ENCODE measurements at regions not wholly inside any gene's neighbourhood (a gene's known extent, or its start where the extent isn't known, plus 50 kb on each side); places are given as distances from the start of the nearest gene placed in this dataset.

DNA sequence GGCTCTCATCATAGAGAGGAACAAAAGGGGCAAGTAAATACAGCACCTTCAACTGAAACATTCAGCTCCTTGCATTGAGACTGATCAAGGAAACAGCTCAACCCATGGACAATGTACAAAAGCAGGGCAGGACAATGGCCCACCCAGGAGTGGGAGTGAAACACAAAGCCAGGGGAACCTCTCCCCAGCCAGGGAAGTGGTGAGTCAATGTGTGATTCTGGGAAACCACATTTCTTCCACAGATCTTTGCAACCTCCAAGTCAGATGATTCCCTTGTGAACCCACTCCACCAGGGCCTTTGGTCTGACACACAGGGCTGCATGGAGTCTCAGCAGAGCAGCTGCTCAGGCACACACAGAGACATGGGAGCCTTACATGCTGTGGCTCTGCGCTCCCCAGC is 294.5 kb downstream of the NR4A2 start:
- Mint-ChIP-seq H3K27ac (no peak overlapping the region), H3K36me3 (no peaks in the 10 kb centered on the region), H3K4me1 (no peaks in the 10 kb centered on the region), H3K4me3 (no peak overlapping the region), H3K9me3 (peaks cover 4 to 6% of the 10 kb centered on the region in 2 donors), H3K27me3 (ENCODE audit: low read depth in 2 of 2) (no peaks in the 10 kb centered on the region)
- TF ChIP-seq, protein P1, sequence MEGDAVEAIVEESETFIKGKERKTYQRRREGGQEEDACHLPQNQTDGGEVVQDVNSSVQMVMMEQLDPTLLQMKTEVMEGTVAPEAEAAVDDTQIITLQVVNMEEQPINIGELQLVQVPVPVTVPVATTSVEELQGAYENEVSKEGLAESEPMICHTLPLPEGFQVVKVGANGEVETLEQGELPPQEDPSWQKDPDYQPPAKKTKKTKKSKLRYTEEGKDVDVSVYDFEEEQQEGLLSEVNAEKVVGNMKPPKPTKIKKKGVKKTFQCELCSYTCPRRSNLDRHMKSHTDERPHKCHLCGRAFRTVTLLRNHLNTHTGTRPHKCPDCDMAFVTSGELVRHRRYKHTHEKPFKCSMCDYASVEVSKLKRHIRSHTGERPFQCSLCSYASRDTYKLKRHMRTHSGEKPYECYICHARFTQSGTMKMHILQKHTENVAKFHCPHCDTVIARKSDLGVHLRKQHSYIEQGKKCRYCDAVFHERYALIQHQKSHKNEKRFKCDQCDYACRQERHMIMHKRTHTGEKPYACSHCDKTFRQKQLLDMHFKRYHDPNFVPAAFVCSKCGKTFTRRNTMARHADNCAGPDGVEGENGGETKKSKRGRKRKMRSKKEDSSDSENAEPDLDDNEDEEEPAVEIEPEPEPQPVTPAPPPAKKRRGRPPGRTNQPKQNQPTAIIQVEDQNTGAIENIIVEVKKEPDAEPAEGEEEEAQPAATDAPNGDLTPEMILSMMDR (IDR thresholded peaks at IDR 0.05), result no peak
- H3K9me3 ChIP-seq (ENCODE audit: control insufficient read depth, insufficient read depth, low read length), result no peaks in the 10 kb centered on the region
- no peaks in the 10 kb centered on the region for H3K4me1 ChIP-seq (ENCODE audit: control insufficient read depth, insufficient read depth, low read length)
- H3K4me3 ChIP-seq (ENCODE audit: low read length), result no peak overlapping the region
- intact Hi-C loops (cut with micrococcal nuclease), result no loop called here
- WGBS (ENCODE audit: insufficient coverage), result 81% methylated on average over 1 of the region's 1 CpG
- no peak for ATAC-seq
- H3K36me3 ChIP-seq (ENCODE audit: control insufficient read depth, insufficient read depth, low read length), result no peaks in the 10 kb centered on the region
- H3K27ac ChIP-seq (ENCODE audit: low read length), result no peak overlapping the region
- H3K27me3 ChIP-seq (ENCODE audit: control insufficient read depth, insufficient read depth, low read length), result no peaks in the 10 kb centered on the region
- DNase-seq, result no peak

DNA sequence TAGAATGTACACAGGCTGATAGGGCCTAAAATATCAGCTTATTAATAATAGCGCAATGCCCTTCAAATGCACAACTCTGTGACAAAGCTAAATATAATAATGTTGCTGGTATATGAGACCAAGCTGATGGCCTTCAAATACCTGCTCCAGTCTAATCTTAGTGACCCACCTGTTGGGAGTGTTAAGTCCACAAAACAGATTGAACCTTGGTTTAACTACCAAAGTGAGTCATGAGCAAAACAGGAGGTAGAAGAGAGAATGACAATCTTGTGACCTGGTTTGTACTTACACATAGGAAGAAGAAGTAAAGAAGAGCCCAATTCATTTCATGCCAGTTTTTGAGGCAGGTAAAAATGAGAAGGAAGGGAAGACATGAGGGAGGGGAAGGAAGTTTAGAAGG is 295.0 kb downstream of the NR4A2 start:
- TF ChIP-seq, protein P1 (IDR thresholded peaks at IDR 0.05), result no peak
- H3K36me3 Mint-ChIP-seq, result no peaks in the 10 kb centered on the region
- H3K27ac Mint-ChIP-seq, result no peak overlapping the region
- intact Hi-C loops (cut with micrococcal nuclease), result no loop called here
- no peaks in the 10 kb centered on the region for H3K4me1 Mint-ChIP-seq
- Histone ChIP-seq H3K27ac (ENCODE audit: low read length) (no peak overlapping the region), H3K4me1 (ENCODE audit: control insufficient read depth, insufficient read depth, low read length) (no peaks in the 10 kb centered on the region), H3K4me3 (ENCODE audit: low read length) (no peak overlapping the region), H3K36me3 (ENCODE audit: control insufficient read depth, insufficient read depth, low read length) (no peaks in the 10 kb centered on the region), H3K27me3 (ENCODE audit: control insufficient read depth, insufficient read depth, low read length) (no peaks in the 10 kb centered on the region), H3K9me3 (ENCODE audit: control insufficient read depth, insufficient read depth, low read length) (no peaks in the 10 kb centered on the region)
- no peaks in the 10 kb centered on the region for H3K27me3 Mint-ChIP-seq (ENCODE audit: low read depth in 2 of 2)
- DNase-seq (no peak), ATAC-seq (no peak)
- no peak overlapping the region for H3K4me3 Mint-ChIP-seq
- peaks cover 4 to 6% of the 10 kb centered on the region in 2 donors for H3K9me3 Mint-ChIP-seq
- WGBS (ENCODE audit: insufficient coverage), result 100% methylated on average over 1 of the region's 1 CpG

DNA sequence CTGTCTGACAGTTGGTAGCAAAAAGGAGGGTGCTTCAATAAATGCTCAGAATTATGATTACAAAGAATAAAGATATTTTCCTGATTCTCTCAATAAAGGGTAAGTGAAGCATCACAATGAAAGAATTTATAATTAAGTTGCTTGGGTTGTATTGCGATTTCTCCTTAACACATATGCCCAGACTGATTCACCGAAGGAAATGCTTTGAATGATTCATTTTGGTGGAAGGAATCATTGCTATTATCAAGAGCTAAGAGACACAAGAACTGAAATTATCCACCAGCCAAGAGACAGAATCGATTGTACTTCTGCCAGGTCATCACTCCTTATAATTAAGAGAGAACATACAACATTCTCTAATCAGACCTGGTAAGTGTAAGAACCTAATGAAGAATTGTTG is 301.4 kb downstream of the NR4A2 start:
- Mint-ChIP-seq H3K4me3 (no peak overlapping the region), H3K4me1 (no peaks in the 10 kb centered on the region), H3K27ac (no peak overlapping the region), H3K9me3 (no peaks in the 10 kb centered on the region), H3K36me3 (no peaks in the 10 kb centered on the region), H3K27me3 (ENCODE audit: low read depth in 2 of 2) (no peaks in the 10 kb centered on the region)
- H3K27me3 ChIP-seq (ENCODE audit: control insufficient read depth, insufficient read depth, low read length), result no peaks in the 10 kb centered on the region
- DNase-seq (no peak), ATAC-seq (no peak)
- no peaks in the 10 kb centered on the region for H3K4me1 ChIP-seq (ENCODE audit: control insufficient read depth, insufficient read depth, low read length)
- H3K27ac ChIP-seq (ENCODE audit: low read length), result no peak overlapping the region
- no peak overlapping the region for H3K4me3 ChIP-seq (ENCODE audit: low read length)
- TF ChIP-seq, protein P1 (IDR thresholded peaks at IDR 0.05), result no peak
- intact Hi-C loops (cut with micrococcal nuclease), result no loop called here
- no CpG with 5 or more reads among the region's 3 CpGs for WGBS (ENCODE audit: insufficient coverage)
- H3K36me3 ChIP-seq (ENCODE audit: control insufficient read depth, insufficient read depth, low read length), result no peaks in the 10 kb centered on the region
- no peaks in the 10 kb centered on the region for H3K9me3 ChIP-seq (ENCODE audit: control insufficient read depth, insufficient read depth, low read length)

DNA sequence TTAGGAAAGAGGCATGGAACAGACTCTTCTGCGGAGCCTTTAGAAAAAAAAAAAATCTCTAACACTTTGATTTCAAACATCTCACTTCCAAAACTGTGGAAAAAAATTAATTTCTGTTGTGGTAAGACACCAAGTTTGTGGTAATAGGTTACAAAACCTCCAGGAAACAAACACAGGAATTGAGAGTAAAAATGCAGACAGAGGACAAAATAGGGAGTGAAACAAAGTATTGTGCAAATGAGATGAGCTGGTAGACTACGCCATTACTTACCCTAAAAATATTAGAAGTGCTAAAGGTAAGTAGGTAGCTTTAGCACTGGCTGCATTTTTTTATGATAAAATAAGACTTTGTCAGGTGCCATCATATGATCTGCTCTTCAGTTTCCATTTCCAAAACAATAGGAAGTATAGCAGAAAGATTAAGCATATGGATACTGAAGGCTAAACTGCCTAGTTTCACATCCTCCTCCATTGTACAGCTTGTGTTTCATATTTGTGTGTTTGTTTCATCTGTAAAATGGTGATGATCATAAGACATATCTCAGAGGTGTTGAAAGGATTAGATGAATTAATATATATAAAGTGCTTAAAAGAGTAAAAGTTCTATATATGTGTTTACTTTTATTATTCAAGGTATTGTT is 309.2 kb downstream of the NR4A2 start:
- TF ChIP-seq, protein P1 (IDR thresholded peaks at IDR 0.05), result no peak
- WGBS (ENCODE audit: insufficient coverage), result no CpG with 5 or more reads among the region's 2 CpGs
- DNase-seq, result no peak
- no peaks in the 10 kb centered on the region for H3K27me3 ChIP-seq (ENCODE audit: control insufficient read depth, insufficient read depth, low read length)
- no peak overlapping the region for H3K4me3 Mint-ChIP-seq
- H3K27me3 Mint-ChIP-seq (ENCODE audit: low read depth in 2 of 2), result no peaks in the 10 kb centered on the region
- no peaks in the 10 kb centered on the region for H3K4me1 Mint-ChIP-seq
- H3K9me3 Mint-ChIP-seq, result peaks cover 0 to 2% of the 10 kb centered on the region in 2 donors
- intact Hi-C loops (cut with micrococcal nuclease), result no loop called here
- no peaks in the 10 kb centered on the region for H3K36me3 Mint-ChIP-seq
- H3K4me1 ChIP-seq (ENCODE audit: control insufficient read depth, insufficient read depth, low read length), result no peaks in the 10 kb centered on the region
- H3K9me3 ChIP-seq (ENCODE audit: control insufficient read depth, insufficient read depth, low read length), result no peaks in the 10 kb centered on the region
- no peaks in the 10 kb centered on the region for H3K36me3 ChIP-seq (ENCODE audit: control insufficient read depth, insufficient read depth, low read length)
- no peak overlapping the region for H3K27ac Mint-ChIP-seq
- no peak overlapping the region for H3K4me3 ChIP-seq (ENCODE audit: low read length)
- no peak overlapping the region for H3K27ac ChIP-seq (ENCODE audit: low read length)
- ATAC-seq, result no peak

All from natural killer cell (primary cell).